Type B pancreatic cell (in vitro differentiated cells): ENCODE measurements at regions not wholly inside any gene's neighbourhood (a gene's known extent, or its start where the extent isn't known, plus 50 kb on each side); places are given as distances from the start of the nearest gene placed in this dataset.

Experiments
- DNase-seq: peaks from one replicate; pipeline ENCODE4 v3.0.0; 2021; ENCODE audit warnings: mixed read lengths; ENCODE audit not compliant: unreplicated experiment; ENCODE audit errors: extremely low spot score
- H3K27ac Mint-ChIP-seq: 2 replicates; pipeline ENCODE4 v1.8.0; 2021; ENCODE audit warnings: mild to moderate bottlenecking, mixed read lengths
- H3K27me3 Mint-ChIP-seq: 2 replicates; pipeline ENCODE4 v1.8.0; 2021; ENCODE audit warnings: mixed read lengths
- H3K36me3 Mint-ChIP-seq: 2 replicates; pipeline ENCODE4 v1.8.0; 2021; ENCODE audit warnings: mixed read lengths
- H3K4me1 Mint-ChIP-seq: one replicate; pipeline ENCODE4 v1.8.0; 2021; ENCODE audit warnings: mixed read lengths; ENCODE audit not compliant: unreplicated experiment
- H3K4me3 Mint-ChIP-seq: 2 replicates; pipeline ENCODE4 v1.8.0; 2021; ENCODE audit warnings: mild to moderate bottlenecking, mixed read lengths
- H3K9me3 Mint-ChIP-seq: 2 replicates; pipeline ENCODE4 v1.8.0; 2021; ENCODE audit warnings: mixed read lengths
- CTCF ChIP-seq: fragments of 200-600 bp; sonication (generic); conservative IDR thresholded peaks from 2 replicates; pipeline ENCODE4 v1.5.0; 2021; ENCODE audit warnings: antibody characterized with exemption, mild to moderate bottlenecking

DNA sequence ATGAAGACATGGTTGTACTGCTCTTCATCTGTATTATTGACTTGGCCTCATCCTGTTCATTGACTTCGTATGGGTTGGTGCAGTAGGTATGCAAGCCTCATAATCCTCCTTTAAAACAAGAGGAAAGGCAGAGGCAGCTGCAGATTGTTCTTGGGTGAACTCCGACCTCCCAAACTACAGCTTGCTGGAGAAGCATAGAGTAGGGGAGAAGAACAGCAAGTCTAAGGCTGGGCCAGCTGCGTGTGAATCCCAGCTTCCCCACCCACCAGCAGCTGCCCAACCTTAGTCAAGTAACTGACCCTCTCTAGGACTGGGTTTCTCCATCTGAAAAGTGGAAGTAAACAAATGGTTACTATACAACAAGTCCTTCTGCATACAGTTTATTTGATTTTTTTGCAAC is 114.5 kb upstream of the WWC1 start:
- Mint-ChIP-seq H3K27me3 (peaks cover 7% of the 10 kb centered on the region), H3K27ac (no peak overlapping the region), H3K4me1 (peaks cover 18% of the 10 kb centered on the region), H3K36me3 (peaks cover 4% of the 10 kb centered on the region), H3K4me3 (no peak overlapping the region), H3K9me3 (no peaks in the 10 kb centered on the region)
- DNase-seq, result no peak
- no peak for TF ChIP-seq CTCF

DNA sequence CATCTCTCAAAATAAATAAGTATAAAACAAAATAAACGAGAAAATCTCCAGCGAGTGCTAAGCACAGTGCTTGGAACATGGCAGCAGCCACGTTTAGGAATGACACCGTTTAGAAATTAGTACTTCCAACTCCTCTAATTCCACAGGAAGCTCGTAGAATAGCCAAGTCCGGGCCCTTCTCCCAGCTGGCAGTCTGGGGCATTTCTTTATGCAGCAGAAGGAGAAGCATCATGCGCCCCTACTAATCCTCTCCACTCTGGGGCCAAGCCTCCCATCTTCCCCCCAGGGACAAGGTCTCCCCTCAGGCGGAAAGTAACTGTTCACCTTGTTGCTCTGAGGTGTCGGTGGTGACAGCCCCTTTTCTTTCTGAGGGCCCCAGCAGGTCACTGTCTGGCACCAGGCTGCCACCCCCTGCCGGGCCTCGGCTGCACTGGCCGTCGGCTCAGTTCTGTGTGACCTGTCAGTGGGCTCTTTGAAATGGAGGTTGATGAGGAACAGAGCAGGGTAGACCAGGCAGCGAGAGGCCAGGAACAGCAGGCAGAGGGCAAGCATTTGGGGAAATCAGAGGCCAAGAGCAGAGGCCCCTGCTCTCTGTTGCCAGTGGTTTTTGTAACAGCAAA is 113.5 kb upstream of the WWC1 start:
- Mint-ChIP-seq H3K27ac (peak overlapping the region; percentile 57), H3K9me3 (no peaks in the 10 kb centered on the region), H3K27me3 (peaks cover 7% of the 10 kb centered on the region), H3K4me1 (peaks cover 18% of the 10 kb centered on the region), H3K36me3 (peaks cover 7% of the 10 kb centered on the region), H3K4me3 (peak overlapping the region; percentile 19)
- TF ChIP-seq CTCF, result peak; percentile 48
- no peak for DNase-seq

DNA sequence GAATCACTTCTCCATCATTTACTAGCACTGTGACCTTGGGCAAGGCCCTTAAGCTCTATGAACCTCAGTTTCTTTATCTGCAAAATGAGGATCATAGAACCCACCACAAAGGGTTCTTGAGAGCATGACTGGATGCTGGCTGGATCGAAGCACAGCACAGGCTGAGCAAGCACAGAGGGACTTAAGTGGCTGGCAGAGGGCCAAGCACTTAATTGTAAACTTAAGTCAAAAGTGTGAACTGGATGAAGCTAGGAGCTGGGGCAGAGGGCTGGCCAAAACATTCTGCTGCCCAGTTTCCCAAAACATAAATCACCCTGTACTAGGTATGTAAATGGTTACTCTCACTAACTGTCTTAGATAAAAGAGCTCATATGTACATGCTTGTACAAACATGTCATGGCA is 112.3 kb upstream of the WWC1 start:
- Mint-ChIP-seq H3K4me3 (no peak overlapping the region), H3K27ac (no peak overlapping the region), H3K27me3 (peaks cover 3% of the 10 kb centered on the region), H3K9me3 (no peaks in the 10 kb centered on the region), H3K4me1 (peaks cover 23% of the 10 kb centered on the region), H3K36me3 (peaks cover 3% of the 10 kb centered on the region)
- no peak for TF ChIP-seq CTCF
- no peak for DNase-seq

DNA sequence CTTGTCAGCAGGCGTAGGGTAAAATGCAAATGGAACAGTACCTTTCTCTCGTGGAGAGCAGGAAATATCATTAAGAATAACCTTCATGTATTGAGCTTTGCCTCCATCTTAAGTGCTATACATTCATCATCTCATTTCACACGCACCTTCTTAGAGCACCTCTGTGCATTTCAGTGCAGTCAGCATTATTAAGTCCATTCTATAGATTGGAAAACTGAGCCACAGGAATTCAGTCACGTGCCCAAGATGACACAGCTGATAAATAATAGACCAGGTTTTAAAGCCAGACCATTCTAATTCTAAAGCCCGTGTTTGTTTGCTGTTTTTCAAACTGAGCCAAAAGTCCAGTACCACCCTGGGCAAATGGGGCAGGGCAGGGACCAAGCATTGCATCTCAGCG is 109.2 kb upstream of the WWC1 start:
- Mint-ChIP-seq H3K36me3 (peaks cover 3% of the 10 kb centered on the region), H3K9me3 (no peaks in the 10 kb centered on the region), H3K4me3 (no peak overlapping the region), H3K27me3 (no peaks in the 10 kb centered on the region), H3K4me1 (peaks cover 29% of the 10 kb centered on the region), H3K27ac (no peak overlapping the region)
- DNase-seq, result no peak
- TF ChIP-seq CTCF, result no peak

- no peak overlapping the region for H3K4me3 Mint-ChIP-seq
- no peak overlapping the region for H3K27ac Mint-ChIP-seq
- no peak for TF ChIP-seq CTCF
- H3K27me3 Mint-ChIP-seq, result peaks cover 3% of the 10 kb centered on the region
- H3K9me3 Mint-ChIP-seq, result no peaks in the 10 kb centered on the region
- peaks cover 3% of the 10 kb centered on the region for H3K36me3 Mint-ChIP-seq
- H3K4me1 Mint-ChIP-seq, result peaks cover 18% of the 10 kb centered on the region
- no peak for DNase-seq
These were observed 107.3 kb upstream of the WWC1 start for GRCh38 chr5:168184103-168184502.
